SK-N-SH (cell line): ENCODE measurements at regions not wholly inside any gene's neighbourhood (a gene's known extent, or its start where the extent isn't known, plus 50 kb on each side); places are given as distances from the start of the nearest gene placed in this dataset.

Source experiments
- CTCF ChIA-PET: fragments of 300-600, 350-600 bp; formaldehyde crosslinking; extraction: SDS; loops from one replicate; lab custom pipeline; 2021; lab: Yijun Ruan, JAX
- POLR2A ChIA-PET: fragments of 350-600 bp; sonication (Branson Sonifier 250); formaldehyde crosslinking; extraction: SDS; loops from one replicate; lab custom pipeline; 2020; ENCODE audit warnings: antibody characterized with exemption, inconsistent platforms; lab: Yijun Ruan, JAX
- DNase-seq: peaks from one replicate; pipeline ENCODE4 v3.0.0; 2012
- H2AFZ ChIP-seq: fragments of 200-600 bp; sonication (generic); 2 replicates; pipeline ENCODE4 v1.8.1; 2016; ENCODE audit warnings: antibody characterized with exemption, mild to moderate bottlenecking, low read depth
- H3F3A ChIP-seq: fragments of 200-600 bp; sonication (generic); replicated peaks from 2 replicates; pipeline ENCODE3; 2016; ENCODE audit warnings: antibody characterized with exemption, mild to moderate bottlenecking; ENCODE audit not compliant: insufficient read depth
- H3K27ac ChIP-seq, 2 experiments: fragments of 200-500 bp in 1 of 2; fragments of 200-600 bp in 1 of 2; sonication (Bioruptor generic) in 1 of 2; sonication (generic), shearing (Covaris generic) in 1 of 2; 2 replicates each; pipeline versions ENCODE4 v1.5.1 to v1.6.1; 2014 to 2016; ENCODE audit warnings: low read depth in 2 of 2, inconsistent platforms in 1 of 2, low read length in 1 of 2, mild to moderate bottlenecking in 1 of 2, mixed read lengths in 1 of 2
- H3K27me3 ChIP-seq: fragments of 200-600 bp; sonication (generic), shearing (Covaris generic); 2 replicates; pipeline ENCODE4 v1.6.1; 2016; ENCODE audit warnings: mixed run types; ENCODE audit not compliant: insufficient read depth
- H3K36me3 ChIP-seq, 2 experiments: fragments of 200-500 bp in 1 of 2; fragments of 200-600 bp in 1 of 2; sonication (Bioruptor generic) in 1 of 2; sonication (generic) in 1 of 2; replicated peaks in 1 of 2; 2 replicates each; pipeline versions ENCODE3 to v1.5.1; 2014 to 2016; ENCODE audit warnings: low read length in 1 of 2, mild to moderate bottlenecking in 1 of 2; ENCODE audit not compliant: insufficient read depth in 2 of 2, control insufficient read depth in 1 of 2
- H3K4me1 ChIP-seq, 2 experiments: fragments of 200-500 bp in 1 of 2; fragments of 200-600 bp in 1 of 2; sonication (Bioruptor generic) in 1 of 2; sonication (generic), shearing (Covaris generic) in 1 of 2; 2 replicates each; pipeline versions ENCODE4 v1.5.1 to v1.6.1; 2014 to 2016; ENCODE audit warnings: low read depth in 1 of 2, low read length in 1 of 2, mixed run types in 1 of 2; ENCODE audit not compliant: insufficient read depth in 2 of 2, control insufficient read depth in 1 of 2
- H3K4me2 ChIP-seq: fragments of 200-600 bp; sonication (generic), shearing (Covaris generic); 2 replicates; pipeline ENCODE4 v1.6.1; 2017; ENCODE audit warnings: mixed run types
- H3K4me3 ChIP-seq, 2 experiments: fragments of 200-500 bp in 1 of 2; fragments of 200-600 bp in 1 of 2; sonication (Bioruptor generic) in 1 of 2; sonication (generic), shearing (Covaris generic) in 1 of 2; 2 replicates each; pipeline versions ENCODE4 v1.5.1 to v1.8.1; 2014 to 2016; ENCODE audit warnings: low read depth in 2 of 2, inconsistent platforms in 1 of 2, low read length in 1 of 2, mild to moderate bottlenecking in 1 of 2, mixed read lengths in 1 of 2, moderate library complexity in 1 of 2
- H3K79me2 ChIP-seq: fragments of 200-600 bp; sonication (generic); 2 replicates; pipeline ENCODE4 v1.8.1; 2017; ENCODE audit warnings: mild to moderate bottlenecking; ENCODE audit not compliant: insufficient read depth
- H3K9ac ChIP-seq: fragments of 200-600 bp; sonication (generic); 2 replicates; pipeline ENCODE4 v1.6.1; 2017; ENCODE audit warnings: mixed run types
- H3K9me2 ChIP-seq: fragments of 200-600 bp; sonication (generic); 2 replicates; pipeline ENCODE4 v1.6.1; 2017; ENCODE audit warnings: mixed run types
- H3K9me3 ChIP-seq: fragments of 200-600 bp; sonication (generic); 2 replicates; pipeline ENCODE4 v1.6.1; 2017; ENCODE audit warnings: mixed run types, mild to moderate bottlenecking, moderate library complexity
- H4K20me1 ChIP-seq: fragments of 200-600 bp; sonication (generic); 2 replicates; pipeline ENCODE4 v1.6.1; 2017; ENCODE audit warnings: mild to moderate bottlenecking, mixed run types; ENCODE audit not compliant: insufficient read depth
- CHD2 ChIP-seq: fragments of 150-350 bp; IDR thresholded peaks from 2 replicates; pipeline ENCODE4 v1.6.1; 2018; ENCODE audit warnings: low read length; ENCODE audit not compliant: partially characterized antibody
- CTCF ChIP-seq: fragments of 200-600 bp; sonication (generic); IDR thresholded peaks from 2 replicates; pipeline ENCODE4 v1.6.1; 2017; ENCODE audit warnings: antibody characterized with exemption, mild to moderate bottlenecking, moderate library complexity
- ELF1 ChIP-seq: IDR thresholded peaks from 2 replicates; pipeline ENCODE4 v1.4.0; 2012
- EP300 ChIP-seq, 2 experiments: IDR thresholded peaks; 2 replicates each; pipeline versions ENCODE4 v1.4.0 to v1.6.1; 2012; ENCODE audit warnings: borderline replicate concordance in 1 of 2, low read depth in 1 of 2, low read length in 1 of 2
- FOSL2 ChIP-seq: IDR thresholded peaks from 2 replicates; pipeline ENCODE4 v1.4.0; 2012; ENCODE audit warnings: low read depth, mild to moderate bottlenecking, moderate library complexity, borderline replicate concordance
- FOXJ3 ChIP-seq: sonication (generic); formaldehyde crosslinking; IDR thresholded peaks from 2 replicates; pipeline ENCODE4 v1.5.1; 2020; ENCODE audit warnings: mild to moderate bottlenecking, missing genetic modification reagents
- FOXM1 ChIP-seq: IDR thresholded peaks from 2 replicates; pipeline ENCODE4 v1.4.0; 2012; ENCODE audit warnings: low read depth, mild to moderate bottlenecking
- IRF3 ChIP-seq: fragments of 150-350 bp; IDR thresholded peaks from 2 replicates; pipeline ENCODE4 v1.6.1; 2016; ENCODE audit warnings: mild to moderate bottlenecking, low read depth, low read length
- JUND ChIP-seq: IDR thresholded peaks from 2 replicates; pipeline ENCODE4 v1.4.0; 2012
- MAX ChIP-seq: IDR thresholded peaks from 2 replicates; pipeline ENCODE4 v1.4.0; 2012; ENCODE audit warnings: low read depth
- MEF2A ChIP-seq: IDR thresholded peaks from 2 replicates; pipeline ENCODE4 v1.4.0; 2012; ENCODE audit warnings: low read depth, borderline replicate concordance
- NRF1 ChIP-seq: IDR thresholded peaks from 2 replicates; pipeline ENCODE4 v1.6.1; 2012; ENCODE audit warnings: low read depth, mild to moderate bottlenecking, low read length
- PBX3 ChIP-seq: IDR thresholded peaks from 2 replicates; pipeline ENCODE4; 2012
- RAD21 ChIP-seq: IDR thresholded peaks from 2 replicates; pipeline ENCODE4 v1.6.1; 2012; ENCODE audit warnings: mild to moderate bottlenecking, low read length
- RCOR1 ChIP-seq: fragments of 150-350 bp; IDR thresholded peaks from 2 replicates; pipeline ENCODE4 v1.6.1; 2017; ENCODE audit warnings: antibody characterized with exemption, low read length
- SMC3 ChIP-seq: IDR thresholded peaks from 2 replicates; pipeline ENCODE4 v1.6.1; 2012; ENCODE audit warnings: low read depth, low read length, improper control_type of control experiment
- TAF1 ChIP-seq: IDR thresholded peaks from 2 replicates; pipeline ENCODE4 v1.6.1; 2012; ENCODE audit warnings: low read depth, mild to moderate bottlenecking, low read length, moderate library complexity, borderline replicate concordance
- TCF12 ChIP-seq: IDR thresholded peaks from 2 replicates; pipeline ENCODE4 v1.4.0; 2012
- TEAD4 ChIP-seq: IDR thresholded peaks from 2 replicates; pipeline ENCODE4 v1.4.0; 2012; ENCODE audit warnings: mild to moderate bottlenecking, borderline replicate concordance; ENCODE audit not compliant: insufficient read depth
- USF1 ChIP-seq: IDR thresholded peaks from 2 replicates; pipeline ENCODE4 v1.4.0; 2012; ENCODE audit warnings: low read depth, borderline replicate concordance
- YY1 ChIP-seq: IDR thresholded peaks from 2 replicates; pipeline ENCODE4 v1.4.0; 2012; ENCODE audit warnings: low read depth, mild to moderate bottlenecking
- WGBS: methylation state at CpG from one replicate; pipeline ENCODE4 v1.1.6; 2017; ENCODE audit warnings: low lambda C conversion rate; 5-methylcytosine and 5-hydroxymethylcytosine counted together

GRCh38 chr5:26530305-26530704 is 508.1 kb downstream of the CDH9 start (continued):
- TF ChIP-seq CHD2 (no peak), RAD21 (no peak), TEAD4 (no peak)

GRCh38 chr5:26519245-26519644 is 519.1 kb downstream of the CDH9 start:
- CTCF ChIA-PET, result no interaction called here
- H3K4me1 ChIP-seq, result no peaks in the 10 kb centered on the region
- no peak for TF ChIP-seq ELF1
- no peak for TF ChIP-seq FOXM1
- no peak for TF ChIP-seq IRF3
- TF ChIP-seq SMC3, result no peak
- no peak for TF ChIP-seq MAX
- TF ChIP-seq FOSL2, result no peak
- TF ChIP-seq FOXJ3 (CRISPR knock-in tag), result no peak
- no peak for TF ChIP-seq MEF2A
- TF ChIP-seq RCOR1, result no peak
- no peak for TF ChIP-seq EP300 (IDR thresholded peaks at IDR 0.05; ENCODE audit: borderline replicate concordance in 1 of 2, low read depth in 1 of 2, low read length in 1 of 2)
- TF ChIP-seq YY1, result no peak
- TF ChIP-seq TAF1, result no peak

GRCh38 chr5:26518065-26518464 is 520.3 kb downstream of the CDH9 start:
- TF ChIP-seq RAD21 (no peak), TEAD4 (no peak), JUND (no peak), CTCF (no peak), MAX (no peak), RCOR1 (no peak), ELF1 (no peak), TAF1 (no peak), USF1 (no peak), TCF12 (no peak), YY1 (no peak), EP300 (IDR thresholded peaks at IDR 0.05; ENCODE audit: borderline replicate concordance in 1 of 2, low read depth in 1 of 2, low read length in 1 of 2) (no peak), MEF2A (no peak), PBX3 (no peak), NRF1 (no peak), FOSL2 (no peak), FOXM1 (no peak)
- H3K4me1 ChIP-seq, result no peaks in the 10 kb centered on the region
- no peaks in the 10 kb centered on the region for H3K9me3 ChIP-seq
- H3K36me3 ChIP-seq, result no peaks in the 10 kb centered on the region
- H3K27me3 ChIP-seq, result no peaks in the 10 kb centered on the region
- H3K4me3 ChIP-seq, result no peak overlapping the region
- H3K9ac ChIP-seq, result no peak overlapping the region
- H2AFZ ChIP-seq, result no peak overlapping the region
- H3K4me2 ChIP-seq, result no peak overlapping the region
- no peaks in the 10 kb centered on the region for H3F3A ChIP-seq
- WGBS, result 7% methylated on average over 5 of the region's 5 CpGs
- ChIA-PET POLR2A (no interaction called here), CTCF (no interaction called here)
- no peaks in the 10 kb centered on the region for H4K20me1 ChIP-seq
- DNase-seq, result no peak
- no peaks in the 10 kb centered on the region for H3K79me2 ChIP-seq
- no peak overlapping the region for H3K27ac ChIP-seq
- no peaks in the 10 kb centered on the region for H3K9me2 ChIP-seq

More at GRCh38 chr5:26519245-26519644, 519.1 kb downstream of the CDH9 start:
- H3K27ac ChIP-seq, result no peak overlapping the region
- H3K9me2 ChIP-seq, result no peaks in the 10 kb centered on the region
- H3K9me3 ChIP-seq, result no peaks in the 10 kb centered on the region
- POLR2A ChIA-PET, result no interaction called here
- WGBS, result 3% methylated on average over 3 of the region's 3 CpGs
- no peaks in the 10 kb centered on the region for H3K36me3 ChIP-seq
- H3K4me3 ChIP-seq, result no peak overlapping the region
- H3F3A ChIP-seq, result no peaks in the 10 kb centered on the region
- no peak overlapping the region for H3K9ac ChIP-seq
- no peaks in the 10 kb centered on the region for H4K20me1 ChIP-seq
- no peaks in the 10 kb centered on the region for H3K79me2 ChIP-seq
- no peaks in the 10 kb centered on the region for H3K27me3 ChIP-seq
- no peak for DNase-seq
- no peak overlapping the region for H2AFZ ChIP-seq
- H3K4me2 ChIP-seq, result no peak overlapping the region
